T-cell (primary cell): ENCODE measurements at regions not wholly inside any gene's neighbourhood (a gene's known extent, or its start where the extent isn't known, plus 50 kb on each side); places are given as distances from the start of the nearest gene placed in this dataset.
"Not testable (repeated sequence)": the region's sequence is repeated elsewhere in the genome, so short reads cannot be mapped to it uniquely, and the experiment has no call there.

Experiments used
- ATAC-seq, 4 experiments: fragments of 200-7000 bp in 3 of 4; fragments of 150-1000 bp in 1 of 4; cut with Tn5 transposase; replicated peaks in 1 of 4; 1 replicate in 3 of 4; 2 replicates in 1 of 4; pipeline ENCODE4 v1.10.0; 2021; ENCODE audit warnings: moderate library complexity in 3 of 4, mild to moderate bottlenecking in 2 of 4, moderate number of reproducible peaks in 1 of 4
- CTCF ChIA-PET, 2 donors: fragments of 300-600 bp; sonication (Branson Sonifier 250); formaldehyde crosslinking; loops; one replicate each; lab custom pipeline; 2022; ENCODE audit warnings: antibody characterized with exemption in 2 of 2; lab: Charles Lee
- POLR2A ChIA-PET, 2 donors: fragments of 300-600 bp; sonication (Branson Sonifier 250); formaldehyde crosslinking; loops; one replicate each; lab custom pipeline; 2022; ENCODE audit warnings: antibody characterized with exemption in 2 of 2; lab: Charles Lee
- DNase-seq, 35 experiments: peaks; one replicate each; pipeline versions ENCODE4 v3.0.0 to v3.0.0-alpha.2; 2013 to 2023
- H3K27ac ChIP-seq: one replicate; pipeline ENCODE4 v1.5.1; 2013; ENCODE audit warnings: low read length
- H3K27me3 ChIP-seq, 2 experiments: replicated peaks in 1 of 2; 1 replicate in 1 of 2; 2 replicates in 1 of 2; pipeline versions ENCODE4 v1.6.1 to v1.7.0; 2013; ENCODE audit warnings: low read length in 1 of 2, mixed read lengths in 1 of 2; ENCODE audit not compliant: control insufficient read depth in 2 of 2, insufficient read depth in 2 of 2; ENCODE audit errors: extremely low read depth in 1 of 2
- H3K36me3 ChIP-seq, 2 donors: 1 replicate in 1 of 2; 2 replicates in 1 of 2; pipeline versions ENCODE4 v1.6.1 to v1.7.0; 2013; ENCODE audit warnings: low read length in 1 of 2; ENCODE audit not compliant: control insufficient read depth in 2 of 2, insufficient read depth in 1 of 2; ENCODE audit errors: extremely low read depth in 1 of 2
- H3K4me1 ChIP-seq, 2 experiments: 1 replicate in 1 of 2; 2 replicates in 1 of 2; pipeline versions ENCODE4 v1.6.1 to v1.7.0; 2013; ENCODE audit warnings: low read length in 2 of 2, mixed read lengths in 1 of 2; ENCODE audit not compliant: insufficient read depth in 2 of 2, control insufficient read depth in 1 of 2; ENCODE audit errors: extremely low read depth in 1 of 2
- H3K4me3 ChIP-seq, 2 donors: 1 replicate in 1 of 2; 2 replicates in 1 of 2; pipeline versions ENCODE4 v1.5.1 to v1.7.0; 2013; ENCODE audit warnings: mild to moderate bottlenecking in 2 of 2, low read length in 1 of 2, moderate library complexity in 1 of 2; ENCODE audit not compliant: control insufficient read depth in 1 of 2; ENCODE audit errors: extremely low read depth in 1 of 2
- H3K9me3 ChIP-seq: 2 replicates; pipeline ENCODE4 v1.7.0; 2013
- H3K27ac Mint-ChIP-seq, 2 donors: one replicate each; pipeline ENCODE4 v1.8.0; 2020 to 2021; ENCODE audit warnings: mild to moderate bottlenecking in 2 of 2, mixed read lengths in 2 of 2
- H3K27me3 Mint-ChIP-seq, 2 donors: one replicate each; pipeline ENCODE4 v1.8.0; 2021 to 2022; ENCODE audit warnings: mixed read lengths in 2 of 2
- H3K36me3 Mint-ChIP-seq: one replicate; pipeline ENCODE4 v1.8.0; 2021; ENCODE audit warnings: mixed read lengths
- H3K4me1 Mint-ChIP-seq, 3 donors: one replicate each; pipeline ENCODE4 v1.8.0; 2020 to 2022; ENCODE audit warnings: mixed read lengths in 3 of 3, mild to moderate bottlenecking in 1 of 3
- H3K4me3 Mint-ChIP-seq, 3 donors: one replicate each; pipeline ENCODE4 v1.8.0; 2020 to 2022; ENCODE audit warnings: mild to moderate bottlenecking in 3 of 3, mixed read lengths in 3 of 3, moderate library complexity in 3 of 3
- H3K9me3 Mint-ChIP-seq, 3 donors: one replicate each; pipeline ENCODE4 v1.8.0; 2020 to 2022; ENCODE audit warnings: mixed read lengths in 3 of 3
- WGBS: methylation state at CpG from one replicate; pipeline ENCODE4 v1.1.5; 2013; ENCODE audit warnings: missing lambda C conversion rate; ENCODE audit not compliant: insufficient coverage; 5-methylcytosine and 5-hydroxymethylcytosine counted together

GRCh38 chr7:103211049-103211448 is 62.1 kb upstream of the NAPEPLD start:
- H3K27ac Mint-ChIP-seq, H3K27me3 ChIP-seq, H3K27me3 Mint-ChIP-seq, DNase-seq, H3K36me3 Mint-ChIP-seq, H3K4me1 ChIP-seq, ATAC-seq, CTCF ChIA-PET, POLR2A ChIA-PET, H3K4me3 Mint-ChIP-seq, H3K36me3 ChIP-seq, H3K9me3 Mint-ChIP-seq, H3K4me1 Mint-ChIP-seq, H3K4me3 ChIP-seq, H3K27ac ChIP-seq, H3K9me3 ChIP-seq: not testable (repeated sequence)
- WGBS: no CpG with 5 or more reads among the region's 6 CpGs

GRCh38 chr7:103199191-103199590 is 50.3 kb upstream of the NAPEPLD start:
- POLR2A ChIA-PET, H3K27me3 ChIP-seq, H3K4me1 ChIP-seq, H3K36me3 Mint-ChIP-seq, H3K4me3 Mint-ChIP-seq, H3K27me3 Mint-ChIP-seq, DNase-seq, H3K9me3 ChIP-seq, H3K9me3 Mint-ChIP-seq, H3K4me1 Mint-ChIP-seq, H3K27ac ChIP-seq, ATAC-seq, H3K36me3 ChIP-seq, CTCF ChIA-PET, H3K27ac Mint-ChIP-seq, H3K4me3 ChIP-seq: not testable (repeated sequence)
- WGBS: 100% methylated on average over 1 of the region's 3 CpGs
